Left lung (tissue), 4 donors: ENCODE measurements at regions not wholly inside any gene's neighbourhood (a gene's known extent, or its start where the extent isn't known, plus 50 kb on each side); places are given as distances from the start of the nearest gene placed in this dataset.
A peak's percentile ranks its signal among the peaks of the same experiment; 100 is the strongest.
"Not testable (repeated sequence)": the region's sequence is repeated elsewhere in the genome, so short reads cannot be mapped to it uniquely, and the experiment has no call there.

ENCODE experiments used
- ATAC-seq: fragments of 200-7000 bp; cut with Tn5 transposase; one replicate; pipeline ENCODE4 v1.9.1; 2020; ENCODE audit warnings: moderate library complexity
- DNase-seq, 4 donors: peaks; one replicate each; pipeline ENCODE4 v3.0.0-alpha.2; 2013 to 2020
- H3K27ac ChIP-seq, 2 donors: fragments of 200-600 bp; sonication (generic) in 1 of 2; one replicate each; pipeline versions ENCODE4 v1.5.0 to v1.8.0; 2020 to 2021
- H3K27me3 ChIP-seq, 2 donors: fragments of 200-600 bp; sonication (generic) in 1 of 2; one replicate each; pipeline versions ENCODE4 v1.5.0 to v1.8.0; 2020 to 2021
- H3K36me3 ChIP-seq, 2 donors: fragments of 200-600 bp; sonication (generic) in 1 of 2; one replicate each; pipeline versions ENCODE4 v1.5.0 to v1.8.0; 2020 to 2021
- H3K4me1 ChIP-seq, 2 donors: fragments of 200-600 bp; one replicate each; pipeline ENCODE4 v1.8.0; 2021
- H3K4me3 ChIP-seq, 2 donors: fragments of 200-600 bp; sonication (generic) in 1 of 2; one replicate each; pipeline versions ENCODE4 v1.5.0 to v1.8.0; 2020 to 2021; ENCODE audit warnings: mild to moderate bottlenecking in 1 of 2
- H3K9me3 ChIP-seq, 2 donors: fragments of 200-600 bp; sonication (generic) in 1 of 2; one replicate each; pipeline versions ENCODE4 v1.5.0 to v1.8.0; 2020 to 2021
- intact Hi-C, 2 donors: fragments of 100-400 bp; cut with DNase I; formaldehyde crosslinking; loops; one replicate each; pipeline versions ENCODE4 v1.11.2 to v1.14.2; 2022
- TF ChIP-seq, protein P1 (sequence below), 2 donors: fragments of 200-600 bp; sonication (generic) in 1 of 2; IDR thresholded peaks; one replicate each; pipeline versions ENCODE4 v1.5.0 to v1.8.0; 2021; ENCODE audit warnings: antibody characterized with exemption in 2 of 2
- donor health status: DM: no; HTN: yes; CAD: no.
- donor health status: DM: no; HTN: no; CAD: no.

GRCh38 chr12:47610686-47611252, 95.1 kb downstream of the RPAP3 start:
- H3K4me1 ChIP-seq = peaks cover 0 to 8% of the 10 kb centered on the region in 2 donors
- ATAC-seq = no peak
- H3K9me3 ChIP-seq = peaks cover 0 to 27% of the 10 kb centered on the region in 2 donors
- no peaks in the 10 kb centered on the region for H3K36me3 ChIP-seq
- TF ChIP-seq, protein P1, sequence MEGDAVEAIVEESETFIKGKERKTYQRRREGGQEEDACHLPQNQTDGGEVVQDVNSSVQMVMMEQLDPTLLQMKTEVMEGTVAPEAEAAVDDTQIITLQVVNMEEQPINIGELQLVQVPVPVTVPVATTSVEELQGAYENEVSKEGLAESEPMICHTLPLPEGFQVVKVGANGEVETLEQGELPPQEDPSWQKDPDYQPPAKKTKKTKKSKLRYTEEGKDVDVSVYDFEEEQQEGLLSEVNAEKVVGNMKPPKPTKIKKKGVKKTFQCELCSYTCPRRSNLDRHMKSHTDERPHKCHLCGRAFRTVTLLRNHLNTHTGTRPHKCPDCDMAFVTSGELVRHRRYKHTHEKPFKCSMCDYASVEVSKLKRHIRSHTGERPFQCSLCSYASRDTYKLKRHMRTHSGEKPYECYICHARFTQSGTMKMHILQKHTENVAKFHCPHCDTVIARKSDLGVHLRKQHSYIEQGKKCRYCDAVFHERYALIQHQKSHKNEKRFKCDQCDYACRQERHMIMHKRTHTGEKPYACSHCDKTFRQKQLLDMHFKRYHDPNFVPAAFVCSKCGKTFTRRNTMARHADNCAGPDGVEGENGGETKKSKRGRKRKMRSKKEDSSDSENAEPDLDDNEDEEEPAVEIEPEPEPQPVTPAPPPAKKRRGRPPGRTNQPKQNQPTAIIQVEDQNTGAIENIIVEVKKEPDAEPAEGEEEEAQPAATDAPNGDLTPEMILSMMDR (IDR thresholded peaks at IDR 0.05) = no peak
- no peak overlapping the region for H3K4me3 ChIP-seq
- intact Hi-C loops = no loop called here
- no peak for DNase-seq
- H3K27me3 ChIP-seq = no peaks in the 10 kb centered on the region
- H3K27ac ChIP-seq = no peak overlapping the region

- no peaks in the 10 kb centered on the region for H3K27me3 ChIP-seq
- peaks cover 0 to 28% of the 10 kb centered on the region in 2 donors for H3K9me3 ChIP-seq
- TF ChIP-seq, protein P1 (IDR thresholded peaks at IDR 0.05) = no peak
- peaks cover 0 to 8% of the 10 kb centered on the region in 2 donors for H3K4me1 ChIP-seq
- ATAC-seq (no peak), DNase-seq (no peak)
- H3K27ac ChIP-seq = no peak overlapping the region
- intact Hi-C loops = no loop called here
- no peak overlapping the region for H3K4me3 ChIP-seq
- H3K36me3 ChIP-seq = no peaks in the 10 kb centered on the region
These were observed 96.0 kb downstream of the RPAP3 start for GRCh38 chr12:47609806-47610205.

DNA sequence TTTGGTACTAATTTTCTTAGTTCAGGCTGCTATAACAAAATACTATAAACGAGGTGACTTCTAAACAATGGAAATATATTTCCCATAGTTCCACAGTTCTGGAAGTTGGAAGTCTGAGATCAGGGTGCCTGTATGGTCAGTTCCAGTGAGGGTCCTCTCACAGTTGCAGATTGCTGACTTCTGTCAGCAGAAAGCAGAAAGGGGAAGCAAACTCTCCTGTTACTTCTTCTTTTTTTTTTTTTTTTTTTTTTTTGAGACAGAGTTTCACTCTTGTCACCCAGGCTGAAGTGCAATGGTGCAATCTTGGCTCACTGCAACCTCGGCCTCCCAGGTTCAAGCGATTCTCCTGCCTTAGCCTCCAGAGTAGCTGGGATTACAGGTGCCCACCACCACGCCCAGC, 97.2 kb downstream of the RPAP3 start:
- H3K4me3 ChIP-seq, ATAC-seq, H3K27me3 ChIP-seq, intact Hi-C loops, H3K36me3 ChIP-seq, DNase-seq, H3K4me1 ChIP-seq: not testable (repeated sequence)
- Histone ChIP-seq H3K9me3 (peaks cover 0 to 26% of the 10 kb centered on the region in 2 donors), H3K27ac (peak overlapping the region in 1 of 2 donors; percentile 72)

DNA sequence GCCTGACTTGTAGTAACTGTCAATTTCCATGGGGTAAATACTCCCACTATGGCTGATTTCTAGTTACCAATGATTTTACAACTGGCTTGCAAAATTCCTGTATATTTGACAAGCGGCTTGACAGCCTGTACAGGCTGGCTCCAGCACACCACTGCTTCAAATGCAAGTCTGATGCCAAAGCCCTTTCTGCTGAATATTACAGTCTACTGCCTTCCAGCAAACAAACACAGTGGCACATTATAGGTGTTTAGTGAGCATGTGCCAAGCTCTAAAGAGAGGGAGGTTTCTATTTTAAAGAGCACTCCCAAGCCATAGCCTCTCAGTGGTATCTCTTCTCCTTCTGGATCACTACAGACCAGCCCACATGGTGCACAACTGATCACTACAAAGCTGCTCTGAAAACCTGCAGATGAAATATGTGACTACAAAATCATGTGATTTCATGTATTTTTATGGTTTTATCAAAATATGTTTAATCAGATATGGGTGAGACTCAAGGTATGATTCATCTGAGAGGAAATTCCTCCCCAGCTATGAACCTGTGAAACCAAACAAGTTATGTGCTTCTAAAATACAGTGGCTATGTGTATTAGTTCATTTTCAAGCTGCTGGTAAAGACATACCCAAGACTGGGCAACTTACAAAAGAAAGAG, 101.5 kb downstream of the RPAP3 start:
- Histone ChIP-seq H3K36me3 (no peaks in the 10 kb centered on the region), H3K4me3 (no peak overlapping the region), H3K27ac (no peak overlapping the region), H3K27me3 (no peaks in the 10 kb centered on the region), H3K9me3 (peaks cover 0 to 13% of the 10 kb centered on the region in 2 donors), H3K4me1 (peaks cover 0 to 8% of the 10 kb centered on the region in 2 donors)
- ATAC-seq = no peak
- intact Hi-C loops = no loop called here
- TF ChIP-seq, protein P1 (IDR thresholded peaks at IDR 0.05) = no peak
- DNase-seq = no peak

DNA sequence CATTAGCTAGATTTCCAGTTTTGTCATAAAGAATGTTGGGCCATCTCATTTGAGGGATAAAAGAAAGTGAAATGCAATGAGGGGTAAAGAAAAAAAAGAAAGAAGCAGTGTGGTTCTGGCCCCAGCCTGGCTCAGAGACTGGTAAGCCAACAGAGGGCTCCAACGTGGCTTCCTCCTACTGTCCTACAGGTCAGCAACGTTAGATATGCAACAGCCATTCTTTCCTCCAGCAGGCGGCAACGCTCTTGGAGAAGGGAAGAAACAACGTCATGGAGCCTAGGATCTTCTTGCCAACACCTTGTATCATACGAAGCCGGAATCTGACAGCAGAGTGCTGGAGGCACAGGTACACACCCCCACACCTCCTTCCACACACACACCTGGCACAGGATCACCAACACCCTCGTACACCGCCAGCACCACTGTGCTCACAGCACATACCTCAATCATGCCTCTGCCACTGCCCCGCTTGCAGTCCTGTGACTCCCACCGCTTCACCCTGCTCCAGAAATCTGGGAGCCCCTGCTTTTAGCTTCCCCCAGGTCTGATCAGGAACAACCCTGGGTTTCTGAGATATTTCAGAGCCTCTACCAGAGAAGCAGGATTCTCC, 102.8 kb downstream of the RPAP3 start:
- Histone ChIP-seq H3K27ac (no peak overlapping the region), H3K9me3 (peaks cover 0 to 13% of the 10 kb centered on the region in 2 donors)
- intact Hi-C loops = no loop called here

More for the DNA sequence above, 102.8 kb downstream of the RPAP3 start:
- H3K36me3 ChIP-seq = no peaks in the 10 kb centered on the region
- H3K27me3 ChIP-seq = no peaks in the 10 kb centered on the region
- H3K4me1 ChIP-seq = peaks cover 0 to 3% of the 10 kb centered on the region in 2 donors
- TF ChIP-seq, protein P1 (IDR thresholded peaks at IDR 0.05) = no peak
- no peak overlapping the region for H3K4me3 ChIP-seq
- ATAC-seq (no peak), DNase-seq (no peak)
